ENCODE measurements at regions not wholly inside any gene's neighbourhood (a gene's known extent, or its start where the extent isn't known, plus 50 kb on each side); places are given as distances from the start of the nearest gene placed in this dataset.

- TF ChIP-seq, protein P1, sequence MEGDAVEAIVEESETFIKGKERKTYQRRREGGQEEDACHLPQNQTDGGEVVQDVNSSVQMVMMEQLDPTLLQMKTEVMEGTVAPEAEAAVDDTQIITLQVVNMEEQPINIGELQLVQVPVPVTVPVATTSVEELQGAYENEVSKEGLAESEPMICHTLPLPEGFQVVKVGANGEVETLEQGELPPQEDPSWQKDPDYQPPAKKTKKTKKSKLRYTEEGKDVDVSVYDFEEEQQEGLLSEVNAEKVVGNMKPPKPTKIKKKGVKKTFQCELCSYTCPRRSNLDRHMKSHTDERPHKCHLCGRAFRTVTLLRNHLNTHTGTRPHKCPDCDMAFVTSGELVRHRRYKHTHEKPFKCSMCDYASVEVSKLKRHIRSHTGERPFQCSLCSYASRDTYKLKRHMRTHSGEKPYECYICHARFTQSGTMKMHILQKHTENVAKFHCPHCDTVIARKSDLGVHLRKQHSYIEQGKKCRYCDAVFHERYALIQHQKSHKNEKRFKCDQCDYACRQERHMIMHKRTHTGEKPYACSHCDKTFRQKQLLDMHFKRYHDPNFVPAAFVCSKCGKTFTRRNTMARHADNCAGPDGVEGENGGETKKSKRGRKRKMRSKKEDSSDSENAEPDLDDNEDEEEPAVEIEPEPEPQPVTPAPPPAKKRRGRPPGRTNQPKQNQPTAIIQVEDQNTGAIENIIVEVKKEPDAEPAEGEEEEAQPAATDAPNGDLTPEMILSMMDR (conservative IDR thresholded peaks at IDR 0.05; ENCODE audit: low read depth, low read length): no peak
- TF ChIP-seq EZH2 (IDR thresholded peaks at IDR 0.05; ENCODE audit: borderline replicate concordance, low read depth, low read length, poor library complexity, severe bottlenecking): no peak
Observed at GRCh38 chr3:22045882-22046281, 294.9 kb upstream of the ZNF385D start.
